HL-60 (cell line): ENCODE measurements at regions not wholly inside any gene's neighbourhood (a gene's known extent, or its start where the extent isn't known, plus 50 kb on each side); places are given as distances from the start of the nearest gene placed in this dataset.

Source experiments
- DNase-seq, 2 experiments: peaks; one replicate each; pipeline ENCODE4 v3.0.0-alpha.2; 2010 to 2020; ENCODE audit warnings: low read depth in 1 of 2, low spot score in 1 of 2
- H3K27ac ChIP-seq: fragments of 250-450 bp; sonication (Bioruptor Pico); replicated peaks from 2 replicates; pipeline ENCODE4 v1.5.1; 2020; ENCODE audit warnings: mild to moderate bottlenecking, moderate library complexity
- H3K27me3 ChIP-seq: fragments of 250-450 bp; sonication (Bioruptor Pico); 2 replicates; pipeline ENCODE4 v1.5.1; 2021; ENCODE audit warnings: mild to moderate bottlenecking, moderate library complexity; ENCODE audit not compliant: insufficient read depth, poor library complexity, severe bottlenecking
- H3K4me3 ChIP-seq: replicated peaks from 2 replicates; pipeline ENCODE4 v1.5.1; 2011; ENCODE audit warnings: mild to moderate bottlenecking, control low read depth, low read length; ENCODE audit not compliant: insufficient read depth
- CTCF ChIP-seq: IDR thresholded peaks from one replicate; pipeline ENCODE4 v1.5.1; 2011; ENCODE audit warnings: low read length, control low read depth, inconsistent platforms; ENCODE audit not compliant: insufficient read depth
- GABPA ChIP-seq: IDR thresholded peaks from 2 replicates; pipeline ENCODE4 v1.6.1; 2012; ENCODE audit warnings: low read depth
- POLR2AphosphoS5 ChIP-seq: IDR thresholded peaks from 2 replicates; pipeline ENCODE4 v1.6.1; 2012; ENCODE audit warnings: low read depth
- REST ChIP-seq: IDR thresholded peaks from 2 replicates; pipeline ENCODE4 v1.6.1; 2012; ENCODE audit warnings: low read depth; ENCODE audit not compliant: insufficient replicate concordance
- SPI1 ChIP-seq: IDR thresholded peaks from 2 replicates; pipeline ENCODE4 v1.6.1; 2012; ENCODE audit warnings: low read depth, mild to moderate bottlenecking, borderline replicate concordance

GRCh38 chr7:60017-60675, 132.2 kb upstream of the FAM20C start:
- H3K27ac ChIP-seq: no peak overlapping the region
- DNase-seq: no peak
- H3K4me3 ChIP-seq: no peak overlapping the region
- no peak for TF ChIP-seq CTCF
- no peak for TF ChIP-seq SPI1
- no peak for TF ChIP-seq GABPA
- TF ChIP-seq POLR2AphosphoS5: no peak
- TF ChIP-seq REST: no peak
- no peaks in the 10 kb centered on the region for H3K27me3 ChIP-seq

GRCh38 chr7:60706-61105, 131.7 kb upstream of the FAM20C start:
- TF ChIP-seq POLR2AphosphoS5: no peak
- no peak for TF ChIP-seq SPI1
- TF ChIP-seq REST: no peak
- TF ChIP-seq GABPA: no peak
- no peak for TF ChIP-seq CTCF

GRCh38 chr7:61111-61510, 131.3 kb upstream of the FAM20C start:
- TF ChIP-seq REST (no peak), SPI1 (peak; percentile 82), POLR2AphosphoS5 (peak; percentile 35; the same call in 1 of the 2 replicates)
- peak in 1 of 2 experiments; percentile 43 for DNase-seq
- no peak overlapping the region for H3K4me3 ChIP-seq
- H3K27me3 ChIP-seq: no peaks in the 10 kb centered on the region
- no peak overlapping the region for H3K27ac ChIP-seq

More at GRCh38 chr7:60706-61105, 131.7 kb upstream of the FAM20C start:
- H3K27ac ChIP-seq: no peak overlapping the region
- H3K27me3 ChIP-seq: no peaks in the 10 kb centered on the region
- DNase-seq: no peak
- H3K4me3 ChIP-seq: no peak overlapping the region
